NCI-H1105 treated with DMSO at 0.1 percent for 48 hours (cell line): ENCODE measurements at regions not wholly inside any gene's neighbourhood (a gene's known extent, or its start where the extent isn't known, plus 50 kb on each side); places are given as distances from the start of the nearest gene placed in this dataset.

Source experiments
- DNase-seq: peaks from one replicate; lab custom pipeline; 2025; lab: John Stamatoyannopoulos, UW

GRCh38 chr2:116319935-116320334 lies 1494.6 kb upstream of the DDX18 start:
- no peak for DNase-seq

GRCh38 chr2:116329280-116329679 lies 1485.2 kb upstream of the DDX18 start:
- no peak for DNase-seq

GRCh38 chr2:116340690-116341089 lies 1473.8 kb upstream of the DDX18 start:
- no peak for DNase-seq

GRCh38 chr2:116366212-116366611 lies 1448.3 kb upstream of the DDX18 start:
- DNase-seq = no peak

- DNase-seq = no peak
Measured at GRCh38 chr2:116378786-116379185, 1435.7 kb upstream of the DDX18 start.

GRCh38 chr2:116411211-116411610 lies 1403.3 kb upstream of the DDX18 start:
- no peak for DNase-seq

- no peak for DNase-seq
Measured at GRCh38 chr2:116413659-116414058, 1400.8 kb upstream of the DDX18 start.

GRCh38 chr2:116416731-116417377 lies 1397.6 kb upstream of the DDX18 start:
- DNase-seq = no peak

- no peak for DNase-seq
Measured at GRCh38 chr2:116435648-116436047, 1378.8 kb upstream of the DDX18 start.

- DNase-seq = no peak
Measured at GRCh38 chr2:116440104-116440653, 1374.3 kb upstream of the DDX18 start.

- DNase-seq = no peak
Measured at GRCh38 chr2:116442418-116442817, 1372.1 kb upstream of the DDX18 start.

- no peak for DNase-seq
Measured at GRCh38 chr2:116444256-116444872, 1370.1 kb upstream of the DDX18 start.

GRCh38 chr2:116450990-116451389 lies 1363.5 kb upstream of the DDX18 start:
- no peak for DNase-seq

- no peak for DNase-seq
Measured at GRCh38 chr2:116452651-116453050, 1361.8 kb upstream of the DDX18 start.

GRCh38 chr2:116456429-116456828 lies 1358.1 kb upstream of the DDX18 start:
- no peak for DNase-seq

- DNase-seq = peak; percentile 25
Measured at GRCh38 chr2:116467243-116467642, 1347.2 kb upstream of the DDX18 start.

- no peak for DNase-seq
Measured at GRCh38 chr2:116477229-116477628, 1337.3 kb upstream of the DDX18 start.

GRCh38 chr2:116487336-116487735 lies 1327.2 kb upstream of the DDX18 start:
- DNase-seq = no peak

- DNase-seq = no peak
Measured at GRCh38 chr2:116489292-116489691, 1325.2 kb upstream of the DDX18 start.

- no peak for DNase-seq
Measured at GRCh38 chr2:116489944-116490343, 1324.5 kb upstream of the DDX18 start.

- DNase-seq = no peak
Measured at GRCh38 chr2:116490511-116491145, 1323.9 kb upstream of the DDX18 start.

- DNase-seq = no peak
Measured at GRCh38 chr2:116491292-116491691, 1323.2 kb upstream of the DDX18 start.

GRCh38 chr2:116499389-116499788 lies 1315.1 kb upstream of the DDX18 start:
- DNase-seq = no peak
